Esophagus squamous epithelium (tissue), 4 donors: ENCODE measurements at regions not wholly inside any gene's neighbourhood (a gene's known extent, or its start where the extent isn't known, plus 50 kb on each side); places are given as distances from the start of the nearest gene placed in this dataset.

Source experiments
- CTCF ChIP-seq, 6 experiments: fragments of 450-650 bp in 4 of 6; fragments of 200-600 bp in 2 of 6; sonication (generic) in 2 of 6; IDR thresholded peaks; one replicate each; pipeline ENCODE4 v1.5.1; 2016 to 2019; ENCODE audit warnings: antibody characterized with exemption in 6 of 6, mild to moderate bottlenecking in 4 of 6, moderate library complexity in 4 of 6
- POLR2A ChIP-seq, 4 donors: fragments of 450-650 bp; IDR thresholded peaks; one replicate each; pipeline ENCODE4 v1.6.1; 2017; ENCODE audit warnings: antibody characterized with exemption in 4 of 4, mild to moderate bottlenecking in 4 of 4, moderate library complexity in 3 of 4

- TF ChIP-seq POLR2A (IDR thresholded peaks at IDR 0.05) = no peak
- TF ChIP-seq CTCF (IDR thresholded peaks at IDR 0.05) = no peak
These were observed 59.5 kb upstream of the TMX1 start for GRCh38 chr14:51180577-51180976.
